ENCODE measurements at regions not wholly inside any gene's neighbourhood (a gene's known extent, or its start where the extent isn't known, plus 50 kb on each side); places are given as distances from the start of the nearest gene placed in this dataset.

- no peak for ATAC-seq (ENCODE audit: poor library complexity)
- DNase-seq = no peak
- intact Hi-C loops (cut with DNase I) = no loop called here
These were observed 607.0 kb upstream of the KIRREL3 start for GRCh38 chr11:127607487-127608085.

GRCh38 chr11:127601578-127601977 lies 601.0 kb upstream of the KIRREL3 start:
- intact Hi-C loops (cut with DNase I) = no loop called here
- DNase-seq = no peak
- no peak for ATAC-seq (ENCODE audit: poor library complexity)

- ATAC-seq (ENCODE audit: poor library complexity) = no peak
- intact Hi-C loops (cut with DNase I) = no loop called here
- no peak for DNase-seq
These were observed 600.1 kb upstream of the KIRREL3 start for GRCh38 chr11:127600674-127601073.

GRCh38 chr11:127598476-127598875 lies 597.9 kb upstream of the KIRREL3 start:
- no peak for DNase-seq
- ATAC-seq (ENCODE audit: poor library complexity) = no peak
- intact Hi-C loops (cut with DNase I) = no loop called here

- DNase-seq = no peak
- intact Hi-C loops (cut with DNase I) = no loop called here
- ATAC-seq (ENCODE audit: poor library complexity) = no peak
These were observed 595.9 kb upstream of the KIRREL3 start for GRCh38 chr11:127596433-127596832.

- ATAC-seq (ENCODE audit: poor library complexity) (no peak), DNase-seq (no peak)
- intact Hi-C loops (cut with DNase I) = no loop called here
These were observed 591.8 kb upstream of the KIRREL3 start for GRCh38 chr11:127592371-127592770.

GRCh38 chr11:127590314-127590713 lies 589.7 kb upstream of the KIRREL3 start:
- no peak for ATAC-seq (ENCODE audit: poor library complexity)
- no peak for DNase-seq
- intact Hi-C loops (cut with DNase I) = no loop called here

- ATAC-seq (ENCODE audit: poor library complexity) = no peak
- no peak for DNase-seq
- intact Hi-C loops (cut with DNase I) = no loop called here
These were observed 587.9 kb upstream of the KIRREL3 start for GRCh38 chr11:127588431-127588830.

- no peak for ATAC-seq (ENCODE audit: poor library complexity)
- DNase-seq = no peak
- intact Hi-C loops (cut with DNase I) = no loop called here
These were observed 586.9 kb upstream of the KIRREL3 start for GRCh38 chr11:127587511-127587910.

GRCh38 chr11:127576210-127576609 lies 575.6 kb upstream of the KIRREL3 start:
- no peak for DNase-seq
- intact Hi-C loops (cut with DNase I) = no loop called here
- ATAC-seq (ENCODE audit: poor library complexity) = no peak

- intact Hi-C loops (cut with DNase I) = no loop called here
- DNase-seq (no peak), ATAC-seq (ENCODE audit: poor library complexity) (no peak)
These were observed 573.9 kb upstream of the KIRREL3 start for GRCh38 chr11:127574478-127574877.

- no peak for DNase-seq
- no peak for ATAC-seq (ENCODE audit: poor library complexity)
- intact Hi-C loops (cut with DNase I) = no loop called here
These were observed 568.3 kb upstream of the KIRREL3 start for GRCh38 chr11:127568891-127569290.

GRCh38 chr11:127567237-127567932 lies 566.8 kb upstream of the KIRREL3 start:
- intact Hi-C loops (cut with DNase I) = no loop called here
- DNase-seq (no peak), ATAC-seq (ENCODE audit: poor library complexity) (no peak)

- no peak for ATAC-seq (ENCODE audit: poor library complexity)
These were observed 564.2 kb upstream of the KIRREL3 start for GRCh38 chr11:127564810-127565209.

GRCh38 chr11:127559978-127560377 lies 559.4 kb upstream of the KIRREL3 start:
- no peak for DNase-seq
- intact Hi-C loops (cut with DNase I) = no loop called here
- no peak for ATAC-seq (ENCODE audit: poor library complexity)

More at GRCh38 chr11:127564810-127565209, 564.2 kb upstream of the KIRREL3 start:
- intact Hi-C loops (cut with DNase I) = no loop called here
- no peak for DNase-seq

GRCh38 chr11:127552446-127552845 lies 551.9 kb upstream of the KIRREL3 start:
- DNase-seq = no peak
- ATAC-seq (ENCODE audit: poor library complexity) = no peak
- intact Hi-C loops (cut with DNase I) = no loop called here

- no peak for ATAC-seq (ENCODE audit: poor library complexity)
- intact Hi-C loops (cut with DNase I) = no loop called here
- DNase-seq = no peak
These were observed 530.6 kb upstream of the KIRREL3 start for GRCh38 chr11:127531167-127531566.

GRCh38 chr11:127528297-127528696 lies 527.7 kb upstream of the KIRREL3 start:
- no peak for ATAC-seq (ENCODE audit: poor library complexity)
- intact Hi-C loops (cut with DNase I) = no loop called here
- DNase-seq = no peak

- DNase-seq (no peak), ATAC-seq (ENCODE audit: poor library complexity) (no peak)
- intact Hi-C loops (cut with DNase I) = no loop called here
These were observed 524.0 kb upstream of the KIRREL3 start for GRCh38 chr11:127524618-127525017.

- intact Hi-C loops (cut with DNase I) = no loop called here
- ATAC-seq (ENCODE audit: poor library complexity) = no peak
- no peak for DNase-seq
These were observed 520.8 kb upstream of the KIRREL3 start for GRCh38 chr11:127521413-127521812.

GRCh38 chr11:127507851-127508250 lies 507.3 kb upstream of the KIRREL3 start:
- ATAC-seq (ENCODE audit: poor library complexity) = no peak
- intact Hi-C loops (cut with DNase I) = no loop called here
- DNase-seq = no peak
